Trophoblast cell (in vitro differentiated cells and primary cell): ENCODE measurements at regions not wholly inside any gene's neighbourhood (a gene's known extent, or its start where the extent isn't known, plus 50 kb on each side); places are given as distances from the start of the nearest gene placed in this dataset.
"Not testable (repeated sequence)": the region's sequence is repeated elsewhere in the genome, so short reads cannot be mapped to it uniquely, and the experiment has no call there.

Source experiments
- DNase-seq, 2 donors: peaks; one replicate each; pipeline ENCODE4 v3.0.0-alpha.2; 2016
- H2AFZ ChIP-seq: 2 replicates; pipeline ENCODE4 v1.6.1; 2013; ENCODE audit warnings: low read length, moderate library complexity, mild to moderate bottlenecking; ENCODE audit not compliant: insufficient read depth, poor library complexity
- H2AK5ac ChIP-seq: 2 replicates; pipeline ENCODE4 v1.6.1; 2013; ENCODE audit warnings: mild to moderate bottlenecking, low read length
- H2BK120ac ChIP-seq: 2 replicates; pipeline ENCODE4 v1.6.1; 2013; ENCODE audit warnings: low read length, mild to moderate bottlenecking, moderate library complexity; ENCODE audit not compliant: insufficient read depth, poor library complexity
- H2BK12ac ChIP-seq: 2 replicates; pipeline ENCODE4 v1.6.1; 2013; ENCODE audit warnings: mild to moderate bottlenecking, low read length, moderate library complexity
- H2BK5ac ChIP-seq: 2 replicates; pipeline ENCODE4 v1.6.1; 2013; ENCODE audit warnings: low read length, low read depth, moderate library complexity, mild to moderate bottlenecking; ENCODE audit not compliant: poor library complexity
- H3K14ac ChIP-seq: 2 replicates; pipeline ENCODE4 v1.6.1; 2013; ENCODE audit warnings: mild to moderate bottlenecking, low read length
- H3K18ac ChIP-seq: 2 replicates; pipeline ENCODE4 v1.6.1; 2013; ENCODE audit warnings: mild to moderate bottlenecking, low read length
- H3K23ac ChIP-seq: 2 replicates; pipeline ENCODE4 v1.6.1; 2013; ENCODE audit warnings: low read length
- H3K27ac ChIP-seq: 2 replicates; pipeline ENCODE4 v1.5.1; 2013; ENCODE audit warnings: low read depth, mild to moderate bottlenecking, inconsistent platforms, low read length, moderate library complexity
- H3K27me3 ChIP-seq: 2 replicates; pipeline ENCODE4 v1.6.1; 2013; ENCODE audit warnings: inconsistent platforms, mild to moderate bottlenecking, low read length, moderate library complexity; ENCODE audit not compliant: insufficient read depth
- H3K36me3 ChIP-seq, 2 experiments: 1 replicate in 1 of 2; 2 replicates in 1 of 2; pipeline ENCODE4 v1.6.1; 2013; ENCODE audit warnings: low read length in 2 of 2, mild to moderate bottlenecking in 2 of 2, moderate library complexity in 1 of 2; ENCODE audit not compliant: insufficient read depth in 2 of 2, control insufficient read depth in 1 of 2
- H3K4ac ChIP-seq: 2 replicates; pipeline ENCODE4 v1.6.1; 2013; ENCODE audit warnings: low read depth, mild to moderate bottlenecking, low read length, moderate library complexity
- H3K4me1 ChIP-seq, 2 experiments: 1 replicate in 1 of 2; 2 replicates in 1 of 2; pipeline ENCODE4 v1.6.1; 2013; ENCODE audit warnings: low read length in 2 of 2, mild to moderate bottlenecking in 2 of 2, moderate library complexity in 1 of 2; ENCODE audit not compliant: insufficient read depth in 2 of 2, control insufficient read depth in 1 of 2
- H3K4me2 ChIP-seq: 2 replicates; pipeline ENCODE4 v1.6.1; 2013; ENCODE audit warnings: inconsistent platforms, mild to moderate bottlenecking, low read length, moderate library complexity
- H3K4me3 ChIP-seq: 2 replicates; pipeline ENCODE4 v1.5.1; 2013; ENCODE audit warnings: mild to moderate bottlenecking, low read depth, low read length, inconsistent platforms
- H3K79me1 ChIP-seq: one replicate; pipeline ENCODE4 v1.6.1; 2013; ENCODE audit warnings: low read length
- H3K79me2 ChIP-seq: 2 replicates; pipeline ENCODE4 v1.6.1; 2013; ENCODE audit warnings: low read length, mild to moderate bottlenecking; ENCODE audit not compliant: control insufficient read depth, insufficient read depth, poor library complexity
- H3K9ac ChIP-seq: 2 replicates; pipeline ENCODE4 v1.6.1; 2013; ENCODE audit warnings: mild to moderate bottlenecking, low read length
- H3K9me3 ChIP-seq: 2 replicates; pipeline ENCODE4 v1.6.1; 2013; ENCODE audit warnings: low read depth, mild to moderate bottlenecking, control low read depth, inconsistent platforms, low read length; ENCODE audit not compliant: insufficient read depth
- H4K12ac ChIP-seq: 2 replicates; pipeline ENCODE4 v1.6.1; 2013; ENCODE audit warnings: low read depth, mild to moderate bottlenecking, low read length, moderate library complexity
- H4K8ac ChIP-seq: 2 replicates; pipeline ENCODE4 v1.6.1; 2013; ENCODE audit warnings: low read depth, mild to moderate bottlenecking, low read length, moderate library complexity
- H4K91ac ChIP-seq: one replicate; pipeline ENCODE4 v1.6.1; 2013; ENCODE audit warnings: low read depth, mild to moderate bottlenecking, low read length, moderate library complexity
- WGBS: extraction: QIAGEN DNeasy Blood & Tissue Kit; methylation state at CpG from one replicate; pipeline ENCODE4 v1.1.7; 2013; ENCODE audit warnings: missing lambda C conversion rate; ENCODE audit not compliant: insufficient read length, insufficient coverage; ENCODE audit errors: extremely low coverage; 5-methylcytosine and 5-hydroxymethylcytosine counted together

DNA sequence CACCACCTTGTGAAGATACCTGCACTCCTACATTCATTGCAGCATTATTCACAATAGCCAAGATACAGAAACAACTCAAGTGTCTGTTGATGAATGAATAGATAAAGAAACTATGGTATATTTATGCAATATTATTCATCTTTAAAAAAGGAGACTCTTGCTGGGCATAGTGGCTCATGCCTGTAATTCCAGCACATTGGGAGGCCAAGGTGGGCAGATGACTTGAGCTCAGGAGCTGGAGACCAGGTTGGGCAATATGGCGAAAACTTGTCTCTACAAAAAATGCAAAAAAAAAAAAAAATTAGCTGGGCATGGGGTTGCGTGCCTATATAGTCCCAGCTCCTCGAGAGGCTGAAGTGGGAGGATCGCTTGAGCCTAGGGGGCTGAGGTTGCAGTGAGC lies 119.8 kb downstream of the GJA1 start:
- Histone ChIP-seq H2AFZ (no peak overlapping the region), H3K27me3 (no peaks in the 10 kb centered on the region), H3K18ac (no peak overlapping the region), H3K4me2 (no peak overlapping the region), H3K79me1 (no peaks in the 10 kb centered on the region), H3K9ac (no peak overlapping the region), H4K8ac (no peak overlapping the region), H4K91ac (no peak overlapping the region), H2BK5ac (no peak overlapping the region), H3K4me3 (no peak overlapping the region), H3K4ac (no peak overlapping the region), H3K79me2 (no peaks in the 10 kb centered on the region), H2AK5ac (no peak overlapping the region), H2BK12ac (no peak overlapping the region), H3K23ac (no peak overlapping the region), H3K14ac (no peak overlapping the region), H3K27ac (no peak overlapping the region), H4K12ac (no peak overlapping the region), H2BK120ac (no peak overlapping the region), H3K4me1 (no peaks in the 10 kb centered on the region), H3K9me3 (no peaks in the 10 kb centered on the region), H3K36me3 (no peaks in the 10 kb centered on the region)
- peak; percentile 90 to 92 for DNase-seq
- no CpG with 5 or more reads among the region's 4 CpGs for WGBS

DNA sequence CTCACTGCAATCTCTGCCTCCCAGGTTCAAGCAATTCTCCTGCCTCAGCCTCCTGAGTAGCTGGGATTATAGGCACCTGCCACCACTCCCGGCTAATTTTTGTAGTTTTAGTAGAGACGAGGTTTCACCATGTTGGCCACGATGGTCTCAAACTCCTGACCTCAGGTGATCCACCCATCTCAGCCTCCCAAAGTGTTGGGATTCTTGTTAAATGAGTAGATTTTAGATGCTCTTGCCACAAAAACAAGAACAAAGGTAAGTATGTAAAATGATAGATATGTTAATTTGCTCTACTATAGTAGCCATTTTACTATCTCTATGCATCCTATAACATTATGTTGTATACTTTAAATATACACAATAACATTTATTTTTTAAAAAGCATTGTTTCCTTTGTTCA lies 120.7 kb downstream of the GJA1 start:
- H2BK12ac ChIP-seq, H3K9me3 ChIP-seq, H3K79me2 ChIP-seq, H3K4ac ChIP-seq, H4K12ac ChIP-seq, H3K36me3 ChIP-seq, H3K9ac ChIP-seq, H3K4me3 ChIP-seq, H3K4me2 ChIP-seq, H2BK120ac ChIP-seq, H3K79me1 ChIP-seq, H3K14ac ChIP-seq, H3K27ac ChIP-seq, H2BK5ac ChIP-seq, H2AFZ ChIP-seq, H4K8ac ChIP-seq, H3K18ac ChIP-seq, H4K91ac ChIP-seq, H3K4me1 ChIP-seq, H3K23ac ChIP-seq, H3K27me3 ChIP-seq, H2AK5ac ChIP-seq: not testable (repeated sequence)
- WGBS, result no CpG with 5 or more reads among the region's 3 CpGs
- peak; percentile 77 to 82 for DNase-seq

DNA sequence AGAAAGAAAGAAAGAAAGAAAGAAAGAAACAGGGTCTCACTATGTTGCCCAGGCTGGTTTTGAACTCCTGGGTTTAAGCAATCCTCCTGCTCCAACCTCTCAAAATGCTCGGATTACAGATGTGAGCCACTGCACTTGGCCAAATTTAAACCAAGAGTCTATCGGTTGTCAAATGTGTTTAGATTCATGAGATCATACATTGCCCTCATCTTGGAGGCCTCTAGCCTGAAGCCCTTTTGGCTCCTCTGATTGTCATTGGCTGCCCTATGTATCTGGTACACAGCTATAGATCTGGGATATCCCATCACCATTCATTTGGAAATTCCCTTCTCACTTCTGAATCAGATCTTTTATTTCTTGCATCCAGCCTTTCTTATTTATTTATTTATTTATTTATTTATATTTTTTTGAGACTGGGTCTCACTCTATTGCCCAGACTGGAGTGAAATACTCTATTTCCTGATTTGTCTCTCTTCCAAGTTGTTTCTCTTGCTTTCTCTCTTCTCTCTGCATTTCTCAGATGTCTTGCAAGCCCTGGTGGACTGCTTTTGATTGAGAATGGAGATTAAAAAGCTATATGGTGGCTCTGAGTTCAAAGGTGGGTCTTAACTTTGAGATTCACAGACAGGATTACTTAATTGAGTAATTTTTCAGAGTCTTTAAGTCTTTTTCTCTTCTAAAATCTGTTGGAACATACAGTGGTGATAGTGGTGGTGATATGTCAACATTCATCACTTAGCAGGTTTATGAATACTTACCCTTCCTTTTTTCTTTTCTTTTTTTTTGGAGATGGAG lies 121.9 kb downstream of the GJA1 start:
- no peak overlapping the region for H4K8ac ChIP-seq
- H4K12ac ChIP-seq, result no peak overlapping the region
- no peak overlapping the region for H2AFZ ChIP-seq
- no peak overlapping the region for H3K4ac ChIP-seq
- no peak overlapping the region for H4K91ac ChIP-seq
- no peaks in the 10 kb centered on the region for H3K9me3 ChIP-seq
- no peak overlapping the region for H3K14ac ChIP-seq
- no peaks in the 10 kb centered on the region for H3K79me2 ChIP-seq
- H2BK120ac ChIP-seq, result no peak overlapping the region
- H3K23ac ChIP-seq, result no peak overlapping the region
- H3K79me1 ChIP-seq, result no peaks in the 10 kb centered on the region
- H3K4me3 ChIP-seq, result no peak overlapping the region
- H3K4me1 ChIP-seq, result no peaks in the 10 kb centered on the region
- no peaks in the 10 kb centered on the region for H3K27me3 ChIP-seq
- no peak overlapping the region for H3K4me2 ChIP-seq
- H3K27ac ChIP-seq, result no peak overlapping the region
- no peak overlapping the region for H2BK5ac ChIP-seq
- H3K36me3 ChIP-seq, result no peaks in the 10 kb centered on the region
- H3K9ac ChIP-seq, result no peak overlapping the region
- H3K18ac ChIP-seq, result no peak overlapping the region
- H2AK5ac ChIP-seq, result no peak overlapping the region
- no CpG with 5 or more reads among the region's 2 CpGs for WGBS
- no peak overlapping the region for H2BK12ac ChIP-seq
- peak; percentile 60 to 86 for DNase-seq

DNA sequence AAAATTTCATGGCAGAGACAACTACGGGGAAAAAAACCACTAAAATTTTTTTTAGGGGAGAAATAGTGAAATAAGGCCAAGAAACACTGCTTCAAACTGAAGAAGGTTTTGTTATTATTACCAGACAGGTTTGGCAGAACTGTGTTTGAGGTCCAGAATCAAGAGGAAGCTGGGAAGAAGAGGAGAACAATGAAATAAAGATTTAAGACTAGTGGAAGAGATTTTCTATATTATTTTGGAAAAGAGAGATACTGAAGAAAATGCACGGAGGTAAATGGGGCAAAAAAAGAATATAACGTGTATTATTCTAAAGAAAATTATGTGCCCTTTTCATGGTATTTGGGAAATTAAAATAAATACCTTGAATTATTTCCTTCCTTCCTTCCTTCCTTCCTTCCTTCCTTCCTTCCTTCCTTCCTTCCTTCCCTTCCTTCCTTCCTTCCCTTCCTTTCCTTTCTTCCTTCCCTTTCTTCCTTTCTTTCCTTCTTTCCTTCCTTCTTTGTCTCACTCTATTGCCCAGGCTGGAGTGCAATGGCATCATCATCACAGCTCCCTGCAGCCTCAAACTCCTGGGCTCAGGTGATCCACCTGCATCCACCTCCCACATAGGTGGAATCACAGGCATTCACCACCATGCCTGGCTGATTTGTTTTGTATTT lies 124.3 kb downstream of the GJA1 start:
- no peak overlapping the region for H4K12ac ChIP-seq
- WGBS, result no CpG with 5 or more reads among the region's 3 CpGs
- no peaks in the 10 kb centered on the region for H3K27me3 ChIP-seq
- no peak overlapping the region for H3K18ac ChIP-seq
- H2BK5ac ChIP-seq, result no peak overlapping the region
- no peak overlapping the region for H2AFZ ChIP-seq
- H2BK120ac ChIP-seq, result no peak overlapping the region
- H3K27ac ChIP-seq, result no peak overlapping the region
- H2BK12ac ChIP-seq, result no peak overlapping the region
- H3K9ac ChIP-seq, result no peak overlapping the region
- DNase-seq, result peak in 1 of 2 donors; percentile 56
- H4K91ac ChIP-seq, result no peak overlapping the region
- no peak overlapping the region for H4K8ac ChIP-seq
- H3K4me2 ChIP-seq, result no peak overlapping the region
- H3K23ac ChIP-seq, result no peak overlapping the region
- no peaks in the 10 kb centered on the region for H3K36me3 ChIP-seq
- no peaks in the 10 kb centered on the region for H3K9me3 ChIP-seq
- no peak overlapping the region for H3K14ac ChIP-seq
- H3K4me1 ChIP-seq, result no peaks in the 10 kb centered on the region
- H3K4me3 ChIP-seq, result no peak overlapping the region
- no peak overlapping the region for H2AK5ac ChIP-seq
- no peaks in the 10 kb centered on the region for H3K79me1 ChIP-seq
- no peak overlapping the region for H3K4ac ChIP-seq
- H3K79me2 ChIP-seq, result no peaks in the 10 kb centered on the region
